ENCODE measurements at regions not wholly inside any gene's neighbourhood (a gene's known extent, or its start where the extent isn't known, plus 50 kb on each side); places are given as distances from the start of the nearest gene placed in this dataset.

DNA sequence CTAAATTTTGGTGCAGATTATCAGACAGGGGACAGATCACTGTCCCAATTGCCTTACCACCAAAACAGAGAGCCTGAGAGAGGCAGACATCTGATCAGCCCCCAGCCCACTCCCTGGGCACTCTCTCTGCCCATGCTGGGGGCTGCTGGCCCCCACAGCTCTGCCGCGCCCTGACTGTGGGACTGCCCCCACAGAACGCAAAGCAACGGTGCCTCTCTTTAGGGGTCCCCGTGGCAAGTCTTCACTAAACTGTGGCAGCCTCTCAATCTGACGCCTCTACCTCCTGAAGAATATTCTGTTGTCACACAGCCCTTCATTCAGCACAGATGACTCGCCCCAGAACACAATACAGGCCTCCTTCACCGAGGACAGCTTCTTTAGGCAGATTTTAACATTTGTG lies 197.4 kb downstream of the ERCC6L2 start:
- no peak for TF ChIP-seq GABPA (IDR thresholded peaks at IDR 0.05; ENCODE audit: borderline replicate concordance, insufficient read depth, low read length)
- no peak for TF ChIP-seq TAF1 (IDR thresholded peaks at IDR 0.05; ENCODE audit: low read depth, low read length)
- TF ChIP-seq CTCF (IDR thresholded peaks at IDR 0.05; ENCODE audit: control extremely low read depth in 1 of 3, insufficient read depth in 1 of 3, low read depth in 1 of 3, low read length in 3 of 3): no peak
